ENCODE measurements at regions not wholly inside any gene's neighbourhood (a gene's known extent, or its start where the extent isn't known, plus 50 kb on each side); places are given as distances from the start of the nearest gene placed in this dataset.
A peak's percentile ranks its signal among the peaks of the same experiment; 100 is the strongest.

- ATAC-seq (ENCODE audit: low read depth) (no peak), DNase-seq (ENCODE audit: low spot score) (no peak)
- H3K4me3 ChIP-seq (ENCODE audit: severe bottlenecking), result peak overlapping the region; percentile 31
- H3K36me3 ChIP-seq (ENCODE audit: low read depth), result no peaks in the 10 kb centered on the region
- peaks cover 18% of the 10 kb centered on the region for H3K4me1 ChIP-seq (ENCODE audit: insufficient read depth, poor library complexity, severe bottlenecking)
- TF ChIP-seq, protein P1, sequence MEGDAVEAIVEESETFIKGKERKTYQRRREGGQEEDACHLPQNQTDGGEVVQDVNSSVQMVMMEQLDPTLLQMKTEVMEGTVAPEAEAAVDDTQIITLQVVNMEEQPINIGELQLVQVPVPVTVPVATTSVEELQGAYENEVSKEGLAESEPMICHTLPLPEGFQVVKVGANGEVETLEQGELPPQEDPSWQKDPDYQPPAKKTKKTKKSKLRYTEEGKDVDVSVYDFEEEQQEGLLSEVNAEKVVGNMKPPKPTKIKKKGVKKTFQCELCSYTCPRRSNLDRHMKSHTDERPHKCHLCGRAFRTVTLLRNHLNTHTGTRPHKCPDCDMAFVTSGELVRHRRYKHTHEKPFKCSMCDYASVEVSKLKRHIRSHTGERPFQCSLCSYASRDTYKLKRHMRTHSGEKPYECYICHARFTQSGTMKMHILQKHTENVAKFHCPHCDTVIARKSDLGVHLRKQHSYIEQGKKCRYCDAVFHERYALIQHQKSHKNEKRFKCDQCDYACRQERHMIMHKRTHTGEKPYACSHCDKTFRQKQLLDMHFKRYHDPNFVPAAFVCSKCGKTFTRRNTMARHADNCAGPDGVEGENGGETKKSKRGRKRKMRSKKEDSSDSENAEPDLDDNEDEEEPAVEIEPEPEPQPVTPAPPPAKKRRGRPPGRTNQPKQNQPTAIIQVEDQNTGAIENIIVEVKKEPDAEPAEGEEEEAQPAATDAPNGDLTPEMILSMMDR (IDR thresholded peaks at IDR 0.05; ENCODE audit: poor library complexity, severe bottlenecking), result no peak
- no peak overlapping the region for H3K27ac ChIP-seq (ENCODE audit: poor library complexity, severe bottlenecking)
- H3K9me3 ChIP-seq (ENCODE audit: severe bottlenecking), result no peaks in the 10 kb centered on the region
- peaks cover 42% of the 10 kb centered on the region for H3K27me3 ChIP-seq (ENCODE audit: insufficient read depth, poor library complexity, severe bottlenecking)
Measured at GRCh38 chr7:128167042-128167701, 73.9 kb upstream of the LEP start.

DNA sequence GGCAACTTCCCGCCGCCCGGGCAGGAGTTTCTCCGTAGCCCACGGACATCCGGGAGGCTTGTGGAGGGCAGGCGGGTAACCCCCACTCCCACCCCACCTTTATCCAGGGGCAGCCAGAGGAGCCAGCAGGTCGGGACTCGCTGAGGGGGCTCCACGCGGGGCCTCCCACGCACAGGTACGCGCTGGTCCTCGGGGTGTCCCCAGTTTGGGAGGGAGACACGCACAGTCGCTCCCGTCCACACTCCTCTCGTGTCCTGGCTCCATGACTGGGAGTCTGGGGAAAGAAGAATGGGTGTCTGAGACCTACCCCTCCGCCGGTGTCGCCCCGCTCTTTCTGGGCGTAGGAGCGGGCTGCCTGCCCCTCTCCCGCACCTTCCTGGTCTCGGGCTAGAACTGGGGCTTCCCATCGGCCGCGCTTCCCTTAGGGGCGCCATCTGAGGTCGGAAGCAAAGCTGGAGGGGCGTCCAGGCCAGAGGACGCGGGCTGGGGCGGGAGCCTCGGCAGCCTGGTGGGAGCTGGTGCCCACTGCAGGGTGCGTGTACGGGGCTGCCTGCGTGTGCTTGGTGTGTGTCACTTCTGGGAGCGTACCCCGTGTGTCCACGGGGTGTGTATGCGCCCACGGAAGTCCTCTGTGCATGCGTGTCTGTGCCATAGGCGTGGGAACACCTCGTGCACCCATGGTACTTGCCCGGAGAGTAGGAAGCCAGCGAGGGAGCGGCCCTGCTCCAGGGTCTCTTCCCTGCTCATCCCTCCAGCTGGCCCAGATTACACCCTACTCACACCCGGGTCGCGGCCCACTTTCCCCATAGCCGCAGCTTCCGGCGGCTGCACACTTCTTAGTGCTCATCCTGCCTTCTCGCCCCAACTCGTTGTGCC is 73.0 kb upstream of the LEP start:
- no peak for DNase-seq (ENCODE audit: low spot score)
- no peaks in the 10 kb centered on the region for H3K36me3 ChIP-seq (ENCODE audit: low read depth)
- ATAC-seq (ENCODE audit: low read depth), result no peak
- TF ChIP-seq, protein P1 (IDR thresholded peaks at IDR 0.05; ENCODE audit: poor library complexity, severe bottlenecking), result no peak
- H3K9me3 ChIP-seq (ENCODE audit: severe bottlenecking), result no peaks in the 10 kb centered on the region
- peak overlapping the region; percentile 31 for H3K4me3 ChIP-seq (ENCODE audit: severe bottlenecking)
- H3K27me3 ChIP-seq (ENCODE audit: insufficient read depth, poor library complexity, severe bottlenecking), result peaks cover 42% of the 10 kb centered on the region
- H3K4me1 ChIP-seq (ENCODE audit: insufficient read depth, poor library complexity, severe bottlenecking), result peaks cover 18% of the 10 kb centered on the region
- no peak overlapping the region for H3K27ac ChIP-seq (ENCODE audit: poor library complexity, severe bottlenecking)

GRCh38 chr7:128168667-128169210 is 72.3 kb upstream of the LEP start:
- TF ChIP-seq, protein P1 (IDR thresholded peaks at IDR 0.05; ENCODE audit: poor library complexity, severe bottlenecking), result no peak
- H3K27me3 ChIP-seq (ENCODE audit: insufficient read depth, poor library complexity, severe bottlenecking), result peaks cover 42% of the 10 kb centered on the region
- no peak for ATAC-seq (ENCODE audit: low read depth)

DNA sequence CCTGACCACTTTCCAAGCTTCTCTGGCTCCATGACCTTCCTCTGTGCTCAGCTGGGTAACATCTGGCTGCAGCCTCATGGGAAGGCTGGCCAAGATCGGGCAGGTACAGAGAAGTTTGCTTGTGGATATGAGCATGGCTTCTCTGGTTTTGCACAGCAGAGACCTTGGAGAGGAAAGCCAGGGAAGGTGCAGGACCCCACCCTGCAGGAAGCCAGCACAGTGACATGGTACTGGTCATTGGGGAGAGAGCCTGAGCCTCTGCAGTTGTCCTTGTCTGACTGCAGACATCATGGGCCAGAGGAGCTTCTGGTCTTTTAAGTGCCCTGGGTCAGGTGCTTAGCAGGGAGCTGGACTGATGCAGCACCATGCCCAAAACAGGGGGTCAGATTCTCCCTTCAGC is 70.6 kb upstream of the LEP start:
- DNase-seq (ENCODE audit: low spot score) (no peak), ATAC-seq (ENCODE audit: low read depth) (no peak)
- H3K36me3 ChIP-seq (ENCODE audit: low read depth), result no peaks in the 10 kb centered on the region
- no peak overlapping the region for H3K27ac ChIP-seq (ENCODE audit: poor library complexity, severe bottlenecking)
- TF ChIP-seq, protein P1 (IDR thresholded peaks at IDR 0.05; ENCODE audit: poor library complexity, severe bottlenecking), result no peak
- H3K27me3 ChIP-seq (ENCODE audit: insufficient read depth, poor library complexity, severe bottlenecking), result peaks cover 42% of the 10 kb centered on the region
- H3K4me1 ChIP-seq (ENCODE audit: insufficient read depth, poor library complexity, severe bottlenecking), result no peaks in the 10 kb centered on the region
- H3K9me3 ChIP-seq (ENCODE audit: severe bottlenecking), result no peaks in the 10 kb centered on the region
- no peak overlapping the region for H3K4me3 ChIP-seq (ENCODE audit: severe bottlenecking)

More at GRCh38 chr7:128168667-128169210, 72.3 kb upstream of the LEP start:
- H3K4me1 ChIP-seq (ENCODE audit: insufficient read depth, poor library complexity, severe bottlenecking), result peaks cover 15% of the 10 kb centered on the region
- no peak for DNase-seq (ENCODE audit: low spot score)
- no peaks in the 10 kb centered on the region for H3K9me3 ChIP-seq (ENCODE audit: severe bottlenecking)
- no peaks in the 10 kb centered on the region for H3K36me3 ChIP-seq (ENCODE audit: low read depth)
- no peak overlapping the region for H3K27ac ChIP-seq (ENCODE audit: poor library complexity, severe bottlenecking)
- H3K4me3 ChIP-seq (ENCODE audit: severe bottlenecking), result no peak overlapping the region
